ENCODE measurements at regions not wholly inside any gene's neighbourhood (a gene's known extent, or its start where the extent isn't known, plus 50 kb on each side); places are given as distances from the start of the nearest gene placed in this dataset.

DNA sequence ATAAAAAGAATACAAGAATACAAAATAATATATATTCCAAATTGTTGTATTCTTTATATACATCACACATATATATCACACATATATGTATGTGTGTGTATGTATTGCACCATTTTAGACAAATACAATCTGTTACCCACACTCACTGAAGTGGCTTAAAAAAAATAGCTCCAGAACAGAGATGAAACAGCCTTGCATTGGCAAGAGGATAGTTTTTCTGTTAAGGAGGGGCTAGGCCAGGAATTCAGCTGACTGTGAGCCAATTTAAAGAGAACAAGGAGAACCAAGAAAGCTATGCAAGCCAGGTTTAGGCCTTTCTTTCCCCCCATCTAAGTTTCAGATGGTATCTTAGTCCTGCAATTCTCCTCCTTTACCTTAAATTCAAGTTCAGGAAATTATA, 257.5 kb downstream of the MZT1 start:
- H3K4me3 Mint-ChIP-seq = no peak overlapping the region
- H3K27me3 Mint-ChIP-seq = no peaks in the 10 kb centered on the region
- peaks cover 4% of the 10 kb centered on the region for H3K9me3 Mint-ChIP-seq
- H3K36me3 Mint-ChIP-seq (ENCODE audit: low read depth) = no peaks in the 10 kb centered on the region
- H3K4me1 Mint-ChIP-seq = no peaks in the 10 kb centered on the region
- ATAC-seq (replicated peaks) = no peak
- no peak overlapping the region for H3K27ac Mint-ChIP-seq

DNA sequence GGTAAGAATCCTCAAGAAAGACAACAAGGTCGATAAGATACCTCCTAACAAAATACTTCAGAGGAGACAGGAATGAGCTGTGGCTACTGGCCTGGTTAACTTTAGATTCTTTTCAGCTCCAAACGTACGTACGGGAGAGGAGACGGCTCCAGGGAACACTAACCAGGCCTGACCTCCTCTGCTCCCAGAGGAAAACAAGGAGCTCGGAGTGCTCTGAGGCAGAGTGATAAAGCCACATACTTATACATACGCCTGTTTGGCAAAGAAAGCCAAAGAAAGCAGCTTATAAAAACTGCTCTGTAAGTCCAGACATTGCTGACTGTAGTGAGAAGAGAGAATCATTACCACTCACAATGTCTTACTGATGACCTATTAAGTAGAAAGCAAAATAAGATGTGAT, 263.9 kb downstream of the MZT1 start:
- no peak for ATAC-seq (replicated peaks)
- Mint-ChIP-seq H3K4me3 (no peak overlapping the region), H3K27me3 (no peaks in the 10 kb centered on the region), H3K9me3 (peaks cover 4% of the 10 kb centered on the region), H3K36me3 (ENCODE audit: low read depth) (no peaks in the 10 kb centered on the region), H3K27ac (no peak overlapping the region), H3K4me1 (no peaks in the 10 kb centered on the region)

DNA sequence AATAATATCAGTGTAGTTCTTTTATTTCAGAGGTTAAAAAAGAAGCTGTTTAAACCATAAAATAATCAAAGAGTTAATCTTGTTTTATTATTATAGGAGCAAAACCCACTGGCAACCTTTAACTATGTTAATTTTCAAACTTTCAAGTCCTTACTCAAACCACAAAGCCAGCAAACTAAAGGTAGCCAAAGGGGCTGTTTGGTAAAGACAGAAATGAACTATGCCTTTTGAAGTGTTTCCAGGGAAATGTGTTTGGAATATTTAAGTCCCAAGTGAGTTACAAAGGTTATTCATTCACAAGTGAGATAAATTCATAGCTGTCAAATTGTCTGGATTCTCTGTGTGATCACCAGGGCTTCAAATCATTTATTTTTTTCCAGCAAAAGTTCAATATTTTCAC, 264.7 kb downstream of the MZT1 start:
- Mint-ChIP-seq H3K4me3 (no peak overlapping the region), H3K36me3 (ENCODE audit: low read depth) (no peaks in the 10 kb centered on the region), H3K4me1 (no peaks in the 10 kb centered on the region), H3K27me3 (no peaks in the 10 kb centered on the region), H3K27ac (no peak overlapping the region), H3K9me3 (peaks cover 4% of the 10 kb centered on the region)
- no peak for ATAC-seq (replicated peaks)

DNA sequence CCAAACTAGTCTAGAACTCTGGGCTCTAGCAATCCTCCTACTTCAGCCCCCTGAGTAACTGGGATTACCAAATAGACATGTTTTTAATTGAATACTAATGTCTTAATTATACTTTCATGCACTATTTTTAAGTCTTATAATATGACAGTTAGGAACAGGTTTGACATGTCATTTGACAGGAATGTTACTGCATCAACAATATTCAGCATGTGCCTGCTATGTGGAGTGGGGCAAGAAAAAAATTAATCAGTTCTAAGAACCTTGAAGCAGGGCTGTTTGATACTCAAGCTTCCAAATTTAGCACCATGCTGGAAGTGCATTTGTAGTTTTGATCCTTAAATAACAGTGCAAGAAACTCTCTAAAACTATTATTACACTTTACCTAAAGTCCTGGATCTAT, 265.3 kb downstream of the MZT1 start:
- Mint-ChIP-seq H3K27ac (no peak overlapping the region), H3K4me1 (no peaks in the 10 kb centered on the region), H3K9me3 (peaks cover 2% of the 10 kb centered on the region), H3K4me3 (no peak overlapping the region), H3K27me3 (no peaks in the 10 kb centered on the region), H3K36me3 (ENCODE audit: low read depth) (no peaks in the 10 kb centered on the region)
- ATAC-seq (replicated peaks) = no peak

DNA sequence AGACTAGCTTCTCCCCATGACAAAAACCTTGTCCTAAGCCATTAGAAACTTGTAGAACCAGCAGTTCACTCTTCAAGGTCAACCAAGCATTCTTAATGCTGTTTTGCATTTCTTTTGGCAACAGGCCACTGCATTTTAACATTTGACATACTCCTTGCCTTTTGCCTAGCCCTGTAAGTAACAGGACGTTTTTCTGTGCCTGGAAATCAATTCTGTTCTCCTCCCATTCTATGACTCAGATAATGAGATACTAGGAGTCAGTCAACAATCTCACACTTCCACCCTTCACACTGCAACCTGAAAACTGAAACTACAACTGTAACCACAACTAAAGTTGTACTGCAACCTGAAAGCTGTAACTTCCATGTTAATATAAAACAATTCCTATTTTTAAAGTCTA, 268.7 kb downstream of the MZT1 start:
- H3K36me3 Mint-ChIP-seq (ENCODE audit: low read depth) = no peaks in the 10 kb centered on the region
- no peak for ATAC-seq (replicated peaks)
- no peaks in the 10 kb centered on the region for H3K9me3 Mint-ChIP-seq
- no peaks in the 10 kb centered on the region for H3K27me3 Mint-ChIP-seq
- no peaks in the 10 kb centered on the region for H3K4me1 Mint-ChIP-seq
- no peak overlapping the region for H3K27ac Mint-ChIP-seq
- no peak overlapping the region for H3K4me3 Mint-ChIP-seq

DNA sequence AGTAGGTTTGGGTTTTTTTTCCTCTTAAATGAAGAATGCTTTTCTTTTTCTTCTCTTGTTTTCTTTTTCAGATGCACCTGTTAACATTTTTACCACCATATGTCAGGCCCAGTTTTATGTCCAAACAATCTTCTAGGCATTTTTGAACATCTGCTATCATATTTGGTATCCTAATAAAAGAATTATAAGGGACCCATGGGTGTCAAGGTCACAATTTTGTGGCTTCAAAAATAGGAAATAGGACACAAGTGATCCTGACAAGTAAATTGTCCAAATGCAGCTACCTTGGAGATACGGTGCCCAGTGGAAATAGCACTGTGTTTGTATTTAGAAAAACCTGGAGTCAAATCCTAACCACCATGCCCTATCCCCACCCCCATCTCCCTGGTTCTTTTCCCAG, 270.3 kb downstream of the MZT1 start:
- Mint-ChIP-seq H3K9me3 (no peaks in the 10 kb centered on the region), H3K27ac (no peak overlapping the region)
- no peak for ATAC-seq (replicated peaks)

DNA sequence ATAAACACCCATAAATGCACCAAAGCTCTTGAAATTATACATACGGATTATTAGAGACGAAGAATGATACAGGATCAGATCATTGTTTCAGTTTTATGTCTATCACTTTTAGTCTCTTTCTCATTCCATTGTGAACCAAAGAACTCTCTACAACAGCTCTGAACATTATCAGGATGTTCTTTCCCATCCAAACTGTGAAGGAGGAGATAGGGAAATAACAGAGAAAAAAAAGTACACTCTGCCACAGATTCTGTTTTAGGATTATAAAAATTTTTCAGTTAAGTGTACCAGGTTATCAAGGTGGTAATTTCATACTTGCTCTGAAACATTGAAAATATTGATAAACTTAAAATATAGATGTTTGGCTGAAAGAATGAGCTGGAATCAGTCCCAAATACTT, 270.9 kb downstream of the MZT1 start:
- H3K27me3 Mint-ChIP-seq = no peaks in the 10 kb centered on the region
- no peaks in the 10 kb centered on the region for H3K9me3 Mint-ChIP-seq
- no peaks in the 10 kb centered on the region for H3K4me1 Mint-ChIP-seq
- no peaks in the 10 kb centered on the region for H3K36me3 Mint-ChIP-seq (ENCODE audit: low read depth)
- no peak for ATAC-seq (replicated peaks)
- H3K27ac Mint-ChIP-seq = no peak overlapping the region
- no peak overlapping the region for H3K4me3 Mint-ChIP-seq

More for the DNA sequence above, 270.3 kb downstream of the MZT1 start:
- H3K27me3 Mint-ChIP-seq = no peaks in the 10 kb centered on the region
- H3K4me1 Mint-ChIP-seq = no peaks in the 10 kb centered on the region
- no peak overlapping the region for H3K4me3 Mint-ChIP-seq
- H3K36me3 Mint-ChIP-seq (ENCODE audit: low read depth) = no peaks in the 10 kb centered on the region

DNA sequence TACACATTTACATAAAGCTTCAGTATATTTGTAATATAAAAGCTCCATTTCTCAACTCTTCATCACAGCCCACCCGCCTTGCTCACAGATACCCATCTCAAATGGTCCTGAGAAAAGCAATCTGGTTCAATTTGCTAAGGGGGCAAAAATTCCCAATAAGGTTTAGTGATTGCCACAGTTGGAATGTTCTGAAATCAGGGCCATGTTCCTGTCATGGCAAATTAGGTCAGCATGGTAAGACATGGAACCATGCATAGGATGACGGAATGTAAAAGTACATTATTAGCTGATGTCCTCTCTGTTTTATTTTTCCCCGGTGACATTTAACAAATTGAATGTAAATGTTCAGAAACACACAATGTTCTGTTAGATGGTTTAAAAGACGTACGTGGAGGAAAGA, 274.3 kb downstream of the MZT1 start:
- no peaks in the 10 kb centered on the region for H3K27me3 Mint-ChIP-seq
- H3K4me1 Mint-ChIP-seq = no peaks in the 10 kb centered on the region
- no peaks in the 10 kb centered on the region for H3K9me3 Mint-ChIP-seq
- no peak overlapping the region for H3K27ac Mint-ChIP-seq
- ATAC-seq (replicated peaks) = no peak
- H3K4me3 Mint-ChIP-seq = no peak overlapping the region
- H3K36me3 Mint-ChIP-seq (ENCODE audit: low read depth) = no peaks in the 10 kb centered on the region

DNA sequence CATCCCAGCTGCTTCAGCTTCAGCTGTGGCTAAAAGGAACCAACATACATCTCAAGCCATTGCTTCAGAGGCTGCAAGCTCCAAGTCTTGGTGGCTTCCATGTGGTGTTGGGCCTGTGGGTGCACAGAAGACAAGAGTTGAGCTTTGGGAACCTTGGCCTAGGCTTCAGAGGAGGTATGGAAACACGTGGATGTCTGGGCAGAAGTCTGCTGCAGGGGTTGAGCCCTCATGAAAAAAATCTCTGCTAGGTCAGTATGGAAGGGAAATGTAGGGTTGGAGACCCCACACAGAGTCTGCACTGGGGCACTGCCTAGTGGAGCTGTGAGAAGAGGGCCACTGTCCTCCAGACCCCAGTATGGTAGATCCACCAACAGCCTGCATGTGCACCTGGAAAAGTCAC, 279.3 kb downstream of the MZT1 start:
- no peaks in the 10 kb centered on the region for H3K4me1 Mint-ChIP-seq
- H3K27ac Mint-ChIP-seq = no peak overlapping the region
- ATAC-seq (replicated peaks) = no peak

DNA sequence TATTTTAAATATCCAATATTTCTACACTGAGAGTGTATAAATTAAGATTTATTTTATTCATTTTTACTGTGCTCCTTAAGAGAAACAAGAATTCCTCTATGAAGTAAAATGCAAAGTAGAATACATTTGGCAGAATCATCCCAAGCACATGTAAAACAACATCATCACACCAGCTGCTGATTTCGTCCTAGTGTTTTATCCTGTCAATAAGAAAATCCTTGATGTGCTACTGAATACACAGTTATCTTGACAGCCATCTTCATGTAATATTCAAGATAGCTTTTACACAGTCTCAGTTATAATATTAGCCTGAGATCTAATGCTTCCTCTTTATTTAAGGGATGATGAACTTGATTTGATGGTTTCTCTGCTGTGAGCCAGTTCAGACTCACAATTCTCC, 282.4 kb downstream of the MZT1 start:
- ATAC-seq (replicated peaks) = no peak
- no peaks in the 10 kb centered on the region for H3K4me1 Mint-ChIP-seq
- peaks cover 3% of the 10 kb centered on the region for H3K27me3 Mint-ChIP-seq
- no peak overlapping the region for H3K27ac Mint-ChIP-seq
- no peaks in the 10 kb centered on the region for H3K36me3 Mint-ChIP-seq (ENCODE audit: low read depth)
- no peak overlapping the region for H3K4me3 Mint-ChIP-seq
- peaks cover 11% of the 10 kb centered on the region for H3K9me3 Mint-ChIP-seq

More for the DNA sequence above, 279.3 kb downstream of the MZT1 start:
- no peaks in the 10 kb centered on the region for H3K36me3 Mint-ChIP-seq (ENCODE audit: low read depth)
- H3K27me3 Mint-ChIP-seq = peaks cover 3% of the 10 kb centered on the region
- no peak overlapping the region for H3K4me3 Mint-ChIP-seq
- H3K9me3 Mint-ChIP-seq = peaks cover 5% of the 10 kb centered on the region

DNA sequence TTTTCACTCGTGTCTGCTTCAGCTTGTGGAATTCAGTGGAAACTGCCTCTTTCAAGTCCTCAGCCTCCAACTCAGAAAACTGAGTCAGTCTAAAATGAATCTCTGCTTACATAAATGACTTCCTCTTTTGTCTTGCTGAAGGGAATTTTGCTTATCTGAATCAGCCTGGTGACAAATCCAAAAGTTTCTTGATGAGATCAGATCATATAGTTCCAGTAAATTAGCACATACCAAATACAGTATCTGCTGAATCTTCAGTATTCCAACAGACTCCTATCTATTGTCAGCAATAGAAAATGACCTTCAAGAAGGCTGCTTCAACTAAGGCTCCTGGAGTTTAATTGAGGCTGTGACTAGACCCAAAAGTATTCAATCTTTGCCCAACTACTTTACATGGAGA, 290.0 kb downstream of the MZT1 start:
- Mint-ChIP-seq H3K27me3 (no peaks in the 10 kb centered on the region), H3K27ac (no peak overlapping the region), H3K36me3 (ENCODE audit: low read depth) (no peaks in the 10 kb centered on the region), H3K4me3 (no peak overlapping the region), H3K4me1 (no peaks in the 10 kb centered on the region), H3K9me3 (peaks cover 3% of the 10 kb centered on the region)
- ATAC-seq (replicated peaks) = no peak

DNA sequence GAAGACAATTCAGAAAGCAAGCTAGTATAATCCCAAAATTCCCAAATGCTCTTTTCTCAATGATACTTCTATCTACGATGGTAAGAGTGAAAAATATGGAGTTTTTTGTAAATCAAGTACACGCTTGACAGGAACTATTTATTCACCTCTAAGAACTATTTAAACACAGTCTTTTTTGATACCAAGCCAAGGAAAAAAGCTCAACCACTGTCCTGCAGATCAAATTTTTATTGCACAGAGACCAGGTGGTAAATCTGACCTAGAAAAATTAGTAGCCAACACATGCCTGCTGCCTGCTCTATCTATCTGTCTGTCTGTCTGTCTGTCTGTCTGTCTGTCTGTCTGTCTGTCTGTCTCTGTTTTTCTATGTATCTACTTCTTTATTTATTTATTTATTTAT, 292.2 kb downstream of the MZT1 start:
- ATAC-seq (replicated peaks) = no peak
- Mint-ChIP-seq H3K4me3 (no peak overlapping the region), H3K27me3 (no peaks in the 10 kb centered on the region), H3K27ac (no peak overlapping the region), H3K9me3 (peaks cover 5% of the 10 kb centered on the region), H3K36me3 (ENCODE audit: low read depth) (no peaks in the 10 kb centered on the region), H3K4me1 (no peaks in the 10 kb centered on the region)

DNA sequence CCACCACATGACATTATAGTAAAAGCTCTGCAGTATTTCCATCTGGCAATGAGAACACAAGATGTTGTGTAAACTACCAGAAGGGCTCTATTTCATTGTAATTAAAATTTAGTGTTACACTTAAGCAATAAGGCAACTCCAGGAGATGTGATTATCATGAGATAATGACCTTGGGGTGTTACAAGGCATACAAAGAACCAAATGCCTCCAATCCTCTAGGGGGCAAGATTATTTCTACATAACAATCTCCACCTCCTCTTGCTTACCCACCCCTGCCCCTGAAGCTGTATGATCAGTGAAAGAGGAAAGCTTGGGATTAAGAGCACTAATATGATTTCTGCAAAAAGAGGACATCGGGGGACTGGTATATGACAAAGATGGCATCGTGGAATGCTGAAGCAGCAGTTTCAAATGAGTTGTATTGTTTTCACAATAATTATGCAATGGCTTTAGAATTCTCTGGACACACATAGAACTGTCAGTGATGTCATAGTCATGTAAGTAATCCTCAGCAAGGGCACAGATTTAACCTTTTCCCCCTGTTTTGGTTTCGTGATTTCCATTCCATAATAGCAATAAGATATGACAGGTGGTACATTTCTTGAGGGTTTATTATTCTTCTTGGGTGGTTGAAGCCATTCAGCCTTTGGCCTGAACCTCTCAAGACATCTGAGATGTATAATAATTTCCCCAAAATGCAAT, 295.3 kb downstream of the MZT1 start:
- Mint-ChIP-seq H3K27me3 (no peaks in the 10 kb centered on the region), H3K4me1 (no peaks in the 10 kb centered on the region), H3K27ac (no peak overlapping the region), H3K4me3 (no peak overlapping the region), H3K9me3 (peaks cover 5% of the 10 kb centered on the region), H3K36me3 (ENCODE audit: low read depth) (no peaks in the 10 kb centered on the region)
- ATAC-seq (replicated peaks) = no peak

DNA sequence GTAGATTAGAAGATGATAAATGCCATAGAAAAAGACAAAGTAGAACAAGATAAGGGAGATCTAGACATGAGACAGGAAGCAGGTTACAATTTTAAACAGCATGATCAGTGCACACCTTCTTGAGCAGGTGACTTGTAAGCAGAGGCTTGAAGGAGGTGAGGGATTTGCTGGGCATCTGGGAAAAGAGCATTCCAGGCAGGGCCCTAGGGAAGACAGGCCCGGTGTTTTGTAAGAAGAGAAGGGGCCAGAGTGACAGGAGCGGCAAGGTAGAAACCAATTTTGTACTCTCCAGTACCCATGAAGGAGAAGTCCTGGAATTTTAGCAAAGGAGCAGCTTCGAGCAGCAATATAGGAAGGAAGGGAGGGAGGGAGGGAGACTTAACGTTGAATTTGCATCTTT, 296.5 kb downstream of the MZT1 start:
- no peaks in the 10 kb centered on the region for H3K4me1 Mint-ChIP-seq
- no peak for ATAC-seq (replicated peaks)
- H3K27ac Mint-ChIP-seq = no peak overlapping the region
- peaks cover 5% of the 10 kb centered on the region for H3K9me3 Mint-ChIP-seq
- H3K4me3 Mint-ChIP-seq = no peak overlapping the region
- H3K27me3 Mint-ChIP-seq = no peaks in the 10 kb centered on the region
- H3K36me3 Mint-ChIP-seq (ENCODE audit: low read depth) = no peaks in the 10 kb centered on the region

DNA sequence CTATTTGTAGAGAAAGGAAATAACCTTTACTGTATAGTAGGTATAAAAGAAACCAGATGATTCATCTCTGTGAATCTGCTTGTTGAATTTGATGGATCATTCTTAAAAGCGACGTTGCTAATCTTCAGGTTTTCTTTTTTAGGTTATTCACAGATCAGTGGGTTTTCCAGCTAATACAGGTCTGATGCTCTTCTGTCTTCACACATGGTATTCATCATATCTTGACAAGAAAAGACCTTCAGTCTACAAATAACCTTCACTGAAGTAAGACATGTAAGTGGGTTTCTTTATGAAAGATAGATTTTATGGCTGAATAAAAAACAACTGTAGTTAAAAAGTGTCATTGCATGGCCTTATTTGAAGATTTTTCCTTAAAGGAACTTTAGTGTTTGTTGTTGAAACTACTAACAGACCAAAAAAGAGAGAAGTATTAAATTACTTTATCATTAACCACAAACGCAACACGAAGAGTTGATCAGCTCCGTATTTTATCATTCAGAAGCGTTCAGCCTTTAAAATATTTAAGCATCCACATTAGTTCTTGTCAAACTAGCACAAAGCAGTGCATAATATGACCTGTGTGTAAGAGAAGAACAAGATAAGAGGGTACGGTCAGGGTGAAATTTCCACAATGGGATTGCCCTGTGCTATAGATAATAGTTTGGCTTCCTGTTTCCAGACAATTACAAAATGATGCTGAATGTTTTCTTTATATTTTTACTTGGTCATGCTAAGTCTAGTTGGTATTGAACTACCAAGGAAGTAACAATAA, 299.5 kb downstream of the MZT1 start:
- peaks cover 5% of the 10 kb centered on the region for H3K9me3 Mint-ChIP-seq
- H3K27ac Mint-ChIP-seq = no peak overlapping the region
- ATAC-seq (replicated peaks) = no peak
- H3K27me3 Mint-ChIP-seq = no peaks in the 10 kb centered on the region
- H3K4me1 Mint-ChIP-seq = no peaks in the 10 kb centered on the region
- no peaks in the 10 kb centered on the region for H3K36me3 Mint-ChIP-seq (ENCODE audit: low read depth)
- no peak overlapping the region for H3K4me3 Mint-ChIP-seq

Measured in activated T-helper 17 cell treated with anti-CD3 and anti-CD28 coated beads, Interleukin-2, amount 50 U/mL, for 72 hours (primary cell).